ENCODE measurements at regions not wholly inside any gene's neighbourhood (a gene's known extent, or its start where the extent isn't known, plus 50 kb on each side); places are given as distances from the start of the nearest gene placed in this dataset.
"Not testable (repeated sequence)": the region's sequence is repeated elsewhere in the genome, so short reads cannot be mapped to it uniquely, and the experiment has no call there.

DNA sequence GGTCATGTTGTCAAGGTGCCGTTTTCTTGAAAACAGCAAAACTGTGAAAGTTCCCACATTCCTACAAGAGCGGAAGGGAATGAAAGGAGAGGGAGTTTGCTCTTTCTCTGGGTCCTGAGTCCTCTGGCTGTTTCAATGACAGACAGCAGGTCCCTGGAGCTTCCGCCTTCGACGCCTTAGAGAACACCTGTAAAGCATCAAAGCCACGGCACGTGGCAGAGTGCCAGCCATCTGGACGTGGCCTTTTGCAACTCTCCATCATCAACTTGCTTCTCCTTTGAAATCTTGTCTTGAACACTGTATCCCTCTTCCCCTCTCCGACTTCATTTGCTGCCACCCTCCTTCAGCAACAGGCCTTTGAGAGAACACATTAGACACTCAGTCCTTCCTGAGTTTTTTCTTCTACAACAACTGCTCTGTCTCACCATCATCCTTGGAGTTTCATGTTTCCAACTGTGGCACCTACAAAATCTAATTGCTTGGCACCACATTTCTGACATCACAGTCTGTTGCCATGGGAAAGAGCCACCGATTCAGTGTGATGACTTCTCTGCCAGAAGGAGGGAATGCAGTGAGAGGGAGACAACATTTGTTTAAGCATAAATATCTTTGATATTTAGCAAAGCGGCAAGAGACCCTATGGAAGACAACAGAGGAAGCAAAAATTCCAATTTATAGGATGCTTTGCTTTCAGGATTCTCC is 204.9 kb upstream of the PTER start:
- DNase-seq (ENCODE audit: low read depth, low spot score) = no peak

DNA sequence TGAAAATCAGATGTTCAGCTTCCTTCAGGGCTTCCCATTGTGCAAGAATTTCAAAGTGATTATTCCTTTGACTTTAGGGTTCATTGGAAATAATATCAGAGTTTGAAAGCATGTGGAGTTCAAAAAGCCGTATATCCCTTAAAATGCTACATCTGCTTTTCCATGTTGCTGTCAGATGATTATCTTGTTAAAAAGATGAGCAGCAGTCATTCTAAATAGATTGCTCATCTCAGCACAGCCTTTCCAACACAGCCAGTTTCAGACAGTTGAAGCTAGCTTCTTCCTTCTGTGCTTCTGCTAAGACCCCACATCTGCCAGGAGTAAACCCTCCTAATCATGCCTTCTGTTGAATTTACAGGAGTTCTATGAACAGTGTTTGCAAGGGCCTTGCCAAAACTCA is 204.4 kb upstream of the PTER start:
- DNase-seq (ENCODE audit: low read depth, low spot score) = no peak

DNA sequence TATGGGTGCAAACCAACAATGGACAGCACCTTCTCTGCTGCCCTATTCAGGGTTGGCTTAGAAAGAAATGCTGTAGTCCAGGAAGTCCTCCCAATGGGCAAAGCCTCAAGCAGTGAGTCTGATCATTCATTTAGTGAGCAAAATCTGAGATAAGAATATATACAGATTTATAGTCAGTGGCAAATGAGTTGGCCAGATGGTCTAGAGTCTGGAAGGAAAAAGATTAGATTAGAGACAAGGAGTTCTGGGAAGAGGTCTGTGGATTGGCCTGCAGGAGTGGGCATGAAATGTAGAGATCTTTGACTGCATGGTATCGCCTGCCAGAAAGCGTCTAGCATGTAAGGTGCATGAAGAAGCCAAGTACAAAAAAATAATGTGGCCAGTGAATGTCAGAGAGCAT is 201.9 kb upstream of the PTER start:
- no peak for DNase-seq (ENCODE audit: low read depth, low spot score)

DNA sequence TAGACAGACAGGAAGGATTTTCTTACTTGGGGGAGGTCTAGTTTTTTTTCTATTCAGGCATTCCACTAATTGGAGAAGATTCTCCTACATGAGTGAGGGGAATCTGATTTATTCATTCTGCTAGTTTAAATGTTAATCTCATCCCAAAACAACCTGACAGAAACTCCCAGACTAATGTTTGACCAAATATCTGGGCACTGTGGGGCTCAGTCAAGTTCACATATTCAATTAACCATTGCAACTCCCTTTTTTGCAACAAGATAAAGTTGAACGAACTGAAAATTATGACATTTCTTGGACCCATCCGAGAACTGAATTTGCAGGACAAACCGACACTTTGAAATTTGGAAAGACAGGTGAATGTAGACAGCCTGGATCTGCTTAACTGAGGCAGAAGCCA is 194.4 kb upstream of the PTER start:
- DNase-seq (ENCODE audit: low read depth, low spot score) = no peak

GRCh38 chr10:16242859-16243613 is 193.8 kb upstream of the PTER start:
- peak; percentile 97 for DNase-seq (ENCODE audit: low read depth, low spot score)

DNA sequence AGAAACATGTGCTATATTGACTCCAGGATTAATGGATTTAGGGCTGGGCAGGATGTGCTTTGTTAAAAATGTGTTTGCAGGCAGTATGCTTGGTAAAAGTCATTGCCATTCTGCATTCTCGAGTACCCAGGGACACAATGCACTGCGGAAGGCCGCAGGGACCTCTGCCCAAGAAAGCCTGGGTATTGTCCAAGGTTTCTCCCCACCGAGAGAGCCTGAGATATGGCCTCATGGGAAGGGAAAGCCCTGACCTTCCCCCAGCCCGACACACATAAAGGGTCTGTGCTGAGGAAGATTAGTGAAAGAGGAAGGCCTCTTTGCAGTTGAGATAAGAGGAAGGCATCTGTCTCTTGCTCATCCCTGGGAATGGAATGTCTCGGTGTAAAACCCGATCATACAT is 186.7 kb upstream of the PTER start:
- DNase-seq (ENCODE audit: low read depth, low spot score) = not testable (repeated sequence)

GRCh38 chr10:16256336-16256735 is 180.5 kb upstream of the PTER start:
- no peak for DNase-seq (ENCODE audit: low read depth, low spot score)

- no peak for DNase-seq (ENCODE audit: low read depth, low spot score)
These were observed 178.3 kb upstream of the PTER start for GRCh38 chr10:16258291-16259040.

DNA sequence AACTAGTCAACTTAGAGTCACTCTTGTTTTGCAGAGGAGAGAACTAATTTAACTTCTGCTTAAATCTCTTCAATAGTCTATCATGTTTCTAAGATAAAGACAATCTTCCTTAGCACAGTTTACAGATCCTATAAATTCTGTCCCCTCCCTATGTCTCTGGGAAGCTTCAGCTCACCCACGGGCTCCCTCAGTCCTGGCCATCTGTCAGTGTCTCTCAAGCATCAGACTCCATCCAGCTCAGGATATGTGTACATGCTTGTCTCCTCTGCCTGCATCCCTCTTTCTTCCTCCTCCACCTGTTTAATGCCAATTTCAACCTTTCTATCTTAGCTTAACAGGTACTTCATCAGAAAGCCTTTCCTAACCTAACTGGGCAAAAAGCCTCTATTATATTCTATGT is 177.1 kb upstream of the PTER start:
- no peak for DNase-seq (ENCODE audit: low read depth, low spot score)

GRCh38 chr10:16260388-16260787 is 176.4 kb upstream of the PTER start:
- DNase-seq (ENCODE audit: low read depth, low spot score) = no peak

- no peak for DNase-seq (ENCODE audit: low read depth, low spot score)
These were observed 165.2 kb upstream of the PTER start for GRCh38 chr10:16271571-16271970.

- no peak for DNase-seq (ENCODE audit: low read depth, low spot score)
These were observed 161.9 kb upstream of the PTER start for GRCh38 chr10:16274911-16275310.

DNA sequence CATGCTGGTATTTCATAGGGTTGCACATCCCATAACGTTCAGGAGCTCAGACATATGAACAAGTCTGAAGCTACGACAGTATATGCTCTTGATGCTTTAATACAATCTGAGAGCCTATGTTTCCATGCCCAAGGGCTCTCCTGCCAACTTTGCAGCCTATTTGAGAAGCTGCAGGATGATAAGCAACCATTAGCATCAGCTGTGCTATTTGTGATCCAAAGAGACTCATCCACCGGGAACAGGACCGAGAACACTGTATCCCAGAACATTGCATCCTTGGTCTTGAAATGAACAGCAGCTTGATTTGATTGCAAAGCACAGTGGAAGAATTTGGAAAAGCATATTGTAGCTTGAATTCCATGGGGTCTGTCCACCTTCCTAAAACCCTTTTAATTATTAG is 156.2 kb upstream of the PTER start:
- DNase-seq (ENCODE audit: low read depth, low spot score) = no peak

DNA sequence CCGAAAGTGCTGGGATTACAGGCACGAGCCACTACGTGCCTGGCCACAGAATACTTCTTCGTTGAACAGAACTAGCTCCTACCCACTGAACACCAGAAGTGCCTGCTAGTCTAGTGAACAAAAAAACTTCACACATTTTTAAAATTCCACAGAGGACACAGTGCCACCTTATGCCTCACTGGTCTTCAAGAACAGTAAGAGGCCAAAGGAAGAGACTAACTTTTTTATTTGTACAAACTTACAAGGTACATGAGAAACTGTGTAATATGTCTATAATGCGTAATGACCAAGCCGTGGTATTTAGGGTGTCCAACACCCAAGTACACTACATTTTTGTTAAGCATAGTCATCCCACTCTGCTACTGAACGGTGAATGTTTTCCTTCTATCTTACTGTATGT is 144.4 kb upstream of the PTER start:
- no peak for DNase-seq (ENCODE audit: low read depth, low spot score)

- no peak for DNase-seq (ENCODE audit: low read depth, low spot score)
These were observed 139.7 kb upstream of the PTER start for GRCh38 chr10:16297069-16297468.

DNA sequence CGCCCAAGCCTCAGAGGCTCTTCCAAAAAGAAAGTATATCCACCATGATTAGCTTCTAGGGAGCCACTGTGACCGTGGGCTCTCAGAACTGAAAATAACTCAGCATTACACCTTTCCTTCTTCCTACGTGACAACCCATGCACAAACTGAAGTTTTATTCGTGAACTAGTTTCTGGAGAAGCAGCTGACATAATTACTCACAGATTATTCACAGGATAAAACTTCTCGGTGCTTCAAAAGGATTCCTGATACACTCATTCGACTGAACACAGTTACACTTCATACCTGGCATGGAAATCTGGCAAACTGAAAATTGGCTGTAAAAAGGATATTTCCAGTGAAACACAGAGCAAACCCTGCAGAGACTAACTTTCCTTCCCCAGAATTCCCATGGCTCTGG is 139.2 kb upstream of the PTER start:
- DNase-seq (ENCODE audit: low read depth, low spot score) = no peak

GRCh38 chr10:16304311-16304710 is 132.5 kb upstream of the PTER start:
- DNase-seq (ENCODE audit: low read depth, low spot score) = no peak

DNA sequence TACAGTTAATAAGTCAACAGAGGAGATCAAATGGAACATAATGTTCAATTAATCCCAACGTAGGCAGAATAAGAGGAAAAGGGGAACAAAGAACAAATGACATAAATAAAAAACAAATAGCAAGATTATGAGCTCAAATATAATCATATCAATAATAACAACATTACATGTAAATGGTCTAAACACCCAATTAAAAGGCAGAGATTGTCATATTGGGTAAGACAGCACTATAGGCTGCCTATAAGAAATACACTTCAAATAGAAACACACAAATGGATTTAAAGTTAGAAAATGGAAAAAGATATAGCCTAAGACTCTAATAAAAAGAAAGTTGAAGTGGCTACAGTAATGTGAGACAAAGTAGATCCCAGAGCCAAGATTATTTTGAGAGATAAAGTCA is 126.4 kb upstream of the PTER start:
- DNase-seq (ENCODE audit: low read depth, low spot score) = no peak

GRCh38 chr10:16314259-16314658 is 122.6 kb upstream of the PTER start:
- DNase-seq (ENCODE audit: low read depth, low spot score) = peak; percentile 5

- no peak for DNase-seq (ENCODE audit: low read depth, low spot score)
These were observed 119.9 kb upstream of the PTER start for GRCh38 chr10:16316733-16317390.

DNA sequence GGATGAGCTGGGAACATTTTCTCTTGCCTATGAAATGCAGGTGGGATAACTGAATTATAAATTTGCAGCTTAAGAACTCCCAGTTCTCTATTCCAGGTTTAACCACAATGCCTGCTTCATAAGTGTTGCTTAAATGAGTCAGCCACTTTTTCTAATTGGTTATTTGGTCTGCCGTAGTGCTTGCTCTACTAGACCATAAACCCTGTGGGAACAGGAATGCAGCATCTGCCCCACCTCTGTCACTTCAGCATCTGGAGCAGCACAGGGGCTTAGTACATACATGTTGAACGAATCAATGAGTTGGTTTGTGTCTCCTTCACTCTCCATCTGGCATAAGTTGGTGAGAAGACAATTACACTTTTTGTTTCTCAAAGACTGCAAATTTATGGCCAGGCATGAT is 95.2 kb upstream of the PTER start:
- no peak for DNase-seq (ENCODE audit: low read depth, low spot score)

GRCh38 chr10:16348891-16349290 is 87.9 kb upstream of the PTER start:
- peak; percentile 48 for DNase-seq (ENCODE audit: low read depth, low spot score)

Data from iPS DF 19.7 (cell line).